ENCODE measurements at regions not wholly inside any gene's neighbourhood (a gene's known extent, or its start where the extent isn't known, plus 50 kb on each side); places are given as distances from the start of the nearest gene placed in this dataset.

GRCh38 chr2:14520385-14520945 lies 112.1 kb upstream of the LRATD1 start:
- no peaks in the 10 kb centered on the region for H3K36me3 ChIP-seq
- H3K9me3 ChIP-seq (replicated peaks): no peaks in the 10 kb centered on the region
- no peak for DNase-seq
- no peaks in the 10 kb centered on the region for H3K4me1 ChIP-seq
- TF ChIP-seq CTCF (IDR thresholded peaks at IDR 0.05; ENCODE audit: borderline replicate concordance): no peak
- intact Hi-C loops (cut with micrococcal nuclease): no loop called here
- no peak overlapping the region for H3K27ac ChIP-seq (replicated peaks)
- no peak overlapping the region for H3K4me3 ChIP-seq
- no peaks in the 10 kb centered on the region for H3K27me3 ChIP-seq (ENCODE audit: low read depth)

- H3K27ac ChIP-seq (replicated peaks): no peak overlapping the region
- intact Hi-C loops (cut with micrococcal nuclease): no loop called here
- H3K4me3 ChIP-seq: no peak overlapping the region
- DNase-seq: no peak
- no peak for TF ChIP-seq CTCF (IDR thresholded peaks at IDR 0.05; ENCODE audit: borderline replicate concordance)
- no peaks in the 10 kb centered on the region for H3K4me1 ChIP-seq
- H3K36me3 ChIP-seq: no peaks in the 10 kb centered on the region
- H3K9me3 ChIP-seq (replicated peaks): no peaks in the 10 kb centered on the region
- H3K27me3 ChIP-seq (ENCODE audit: low read depth): no peaks in the 10 kb centered on the region
These were observed 108.3 kb upstream of the LRATD1 start for GRCh38 chr2:14524041-14524802.

GRCh38 chr2:14524803-14525080 lies 107.8 kb upstream of the LRATD1 start:
- no peaks in the 10 kb centered on the region for H3K9me3 ChIP-seq (replicated peaks)
- H3K36me3 ChIP-seq: no peaks in the 10 kb centered on the region
- H3K27ac ChIP-seq (replicated peaks): no peak overlapping the region
- no peak overlapping the region for H3K4me3 ChIP-seq
- DNase-seq: no peak
- no peaks in the 10 kb centered on the region for H3K27me3 ChIP-seq (ENCODE audit: low read depth)
- intact Hi-C loops (cut with micrococcal nuclease): no loop called here
- no peak for TF ChIP-seq CTCF (IDR thresholded peaks at IDR 0.05; ENCODE audit: borderline replicate concordance)
- H3K4me1 ChIP-seq: no peaks in the 10 kb centered on the region

- Histone ChIP-seq H3K27me3 (ENCODE audit: low read depth) (no peaks in the 10 kb centered on the region), H3K27ac (replicated peaks) (no peak overlapping the region), H3K4me1 (peaks cover 6% of the 10 kb centered on the region), H3K9me3 (replicated peaks) (no peaks in the 10 kb centered on the region), H3K36me3 (no peaks in the 10 kb centered on the region), H3K4me3 (no peak overlapping the region)
- no peak for DNase-seq
- intact Hi-C loops (cut with micrococcal nuclease): no loop called here
- no peak for TF ChIP-seq CTCF (IDR thresholded peaks at IDR 0.05; ENCODE audit: borderline replicate concordance)
These were observed 102.0 kb upstream of the LRATD1 start for GRCh38 chr2:14530506-14530905.

GRCh38 chr2:14533131-14533757 lies 99.3 kb upstream of the LRATD1 start:
- H3K4me1 ChIP-seq: peaks cover 6% of the 10 kb centered on the region
- no peak for DNase-seq
- H3K4me3 ChIP-seq: no peak overlapping the region
- H3K27me3 ChIP-seq (ENCODE audit: low read depth): no peaks in the 10 kb centered on the region
- H3K9me3 ChIP-seq (replicated peaks): no peaks in the 10 kb centered on the region
- intact Hi-C loops (cut with micrococcal nuclease): no loop called here
- no peaks in the 10 kb centered on the region for H3K36me3 ChIP-seq
- TF ChIP-seq CTCF (IDR thresholded peaks at IDR 0.05; ENCODE audit: borderline replicate concordance): no peak
- H3K27ac ChIP-seq (replicated peaks): peak overlapping the region; percentile 29

Measured in left ventricle myocardium inferior (tissue), 1 donor.